HEK293 (cell line): ENCODE measurements at regions not wholly inside any gene's neighbourhood (a gene's known extent, or its start where the extent isn't known, plus 50 kb on each side); places are given as distances from the start of the nearest gene placed in this dataset.

ENCODE experiments used
- GLI2 ChIP-seq: fragments of 450-650 bp; formaldehyde crosslinking; IDR thresholded peaks from 2 replicates; pipeline ENCODE4; 2017; ENCODE audit warnings: missing biosample characterization, missing genetic modification characterization, low read depth, borderline replicate concordance
- SP2 ChIP-seq: fragments of 450-650 bp; formaldehyde crosslinking; IDR thresholded peaks from 2 replicates; pipeline ENCODE4 v1.5.1; 2016; ENCODE audit warnings: missing biosample characterization, missing genetic modification characterization
- ZNF146 ChIP-seq: fragments of 450-650 bp; formaldehyde crosslinking; IDR thresholded peaks from 2 replicates; pipeline ENCODE4 v1.5.1; 2016; ENCODE audit warnings: missing biosample characterization, missing genetic modification characterization
- ZNF24 ChIP-seq: fragments of 450-650 bp; formaldehyde crosslinking; IDR thresholded peaks from 2 replicates; pipeline ENCODE4 v1.5.1; 2016; ENCODE audit warnings: missing biosample characterization, missing genetic modification characterization
- ZNF274 ChIP-seq, 2 experiments: fragments of 200-500 bp in 1 of 2; fragments of 450-650 bp in 1 of 2; sonication (Bioruptor generic) in 1 of 2; formaldehyde crosslinking in 1 of 2; IDR thresholded peaks; 2 replicates each; pipeline versions ENCODE4 v1.5.1 to v1.6.1; 2014 to 2016; ENCODE audit warnings: borderline replicate concordance in 1 of 2, inconsistent platforms in 1 of 2, low read length in 1 of 2, missing biosample characterization in 1 of 2, missing genetic modification characterization in 1 of 2
- ZNF423 ChIP-seq: fragments of 450-650 bp; formaldehyde crosslinking; IDR thresholded peaks from 2 replicates; pipeline ENCODE4 v1.5.1; 2016; ENCODE audit warnings: missing biosample characterization, missing genetic modification characterization
- TF ChIP-seq, protein P1 (sequence below): fragments of 450-650 bp; formaldehyde crosslinking; IDR thresholded peaks from 2 replicates; pipeline ENCODE4 v1.5.1; 2016; ENCODE audit warnings: missing biosample characterization, missing genetic modification characterization
- TF ChIP-seq, protein P2 (sequence below): fragments of 450-650 bp; formaldehyde crosslinking; IDR thresholded peaks from 2 replicates; pipeline ENCODE4 v1.5.1; 2016; ENCODE audit warnings: missing biosample characterization, missing genetic modification characterization, low read depth

DNA sequence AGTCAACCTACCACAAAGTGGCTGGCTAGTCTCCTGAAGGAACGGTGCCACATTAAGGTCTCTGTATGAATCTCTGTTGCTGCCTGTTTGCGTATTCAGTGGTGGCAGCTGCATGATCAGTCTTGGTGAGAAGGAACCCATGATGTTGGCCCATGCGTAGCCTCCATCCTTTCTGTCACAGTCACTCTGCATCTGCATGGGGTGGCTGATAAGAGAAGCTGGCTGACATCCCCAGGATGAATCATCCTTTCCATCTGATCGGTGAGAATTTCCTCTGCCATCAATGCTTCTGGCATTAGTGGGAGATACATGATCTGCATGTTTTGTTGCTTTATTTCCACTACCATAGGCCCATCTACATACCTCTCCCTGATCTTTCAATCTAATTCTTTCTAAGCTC, 199.0 kb upstream of the NECTIN1 start:
- TF ChIP-seq ZNF146 (tag by site-specific recombination) (no peak), ZNF24 (tag by site-specific recombination) (no peak), SP2 (tag by site-specific recombination) (no peak), ZNF274 (IDR thresholded peaks at IDR 0.05; ENCODE audit: low read length) (no peak), ZNF274 (tag by site-specific recombination; IDR thresholded peaks at IDR 0.05; ENCODE audit: borderline replicate concordance) (no peak), ZNF423 (tag by site-specific recombination) (no peak), GLI2 (no peak)
- TF ChIP-seq, protein P1, sequence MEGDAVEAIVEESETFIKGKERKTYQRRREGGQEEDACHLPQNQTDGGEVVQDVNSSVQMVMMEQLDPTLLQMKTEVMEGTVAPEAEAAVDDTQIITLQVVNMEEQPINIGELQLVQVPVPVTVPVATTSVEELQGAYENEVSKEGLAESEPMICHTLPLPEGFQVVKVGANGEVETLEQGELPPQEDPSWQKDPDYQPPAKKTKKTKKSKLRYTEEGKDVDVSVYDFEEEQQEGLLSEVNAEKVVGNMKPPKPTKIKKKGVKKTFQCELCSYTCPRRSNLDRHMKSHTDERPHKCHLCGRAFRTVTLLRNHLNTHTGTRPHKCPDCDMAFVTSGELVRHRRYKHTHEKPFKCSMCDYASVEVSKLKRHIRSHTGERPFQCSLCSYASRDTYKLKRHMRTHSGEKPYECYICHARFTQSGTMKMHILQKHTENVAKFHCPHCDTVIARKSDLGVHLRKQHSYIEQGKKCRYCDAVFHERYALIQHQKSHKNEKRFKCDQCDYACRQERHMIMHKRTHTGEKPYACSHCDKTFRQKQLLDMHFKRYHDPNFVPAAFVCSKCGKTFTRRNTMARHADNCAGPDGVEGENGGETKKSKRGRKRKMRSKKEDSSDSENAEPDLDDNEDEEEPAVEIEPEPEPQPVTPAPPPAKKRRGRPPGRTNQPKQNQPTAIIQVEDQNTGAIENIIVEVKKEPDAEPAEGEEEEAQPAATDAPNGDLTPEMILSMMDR = no peak
- TF ChIP-seq, protein P2, sequence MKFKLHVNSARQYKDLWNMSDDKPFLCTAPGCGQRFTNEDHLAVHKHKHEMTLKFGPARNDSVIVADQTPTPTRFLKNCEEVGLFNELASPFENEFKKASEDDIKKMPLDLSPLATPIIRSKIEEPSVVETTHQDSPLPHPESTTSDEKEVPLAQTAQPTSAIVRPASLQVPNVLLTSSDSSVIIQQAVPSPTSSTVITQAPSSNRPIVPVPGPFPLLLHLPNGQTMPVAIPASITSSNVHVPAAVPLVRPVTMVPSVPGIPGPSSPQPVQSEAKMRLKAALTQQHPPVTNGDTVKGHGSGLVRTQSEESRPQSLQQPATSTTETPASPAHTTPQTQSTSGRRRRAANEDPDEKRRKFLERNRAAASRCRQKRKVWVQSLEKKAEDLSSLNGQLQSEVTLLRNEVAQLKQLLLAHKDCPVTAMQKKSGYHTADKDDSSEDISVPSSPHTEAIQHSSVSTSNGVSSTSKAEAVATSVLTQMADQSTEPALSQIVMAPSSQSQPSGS (tag by site-specific recombination) = no peak
